GM23248 (cell line): ENCODE measurements at regions not wholly inside any gene's neighbourhood (a gene's known extent, or its start where the extent isn't known, plus 50 kb on each side); places are given as distances from the start of the nearest gene placed in this dataset.
"Not testable (repeated sequence)": the region's sequence is repeated elsewhere in the genome, so short reads cannot be mapped to it uniquely, and the experiment has no call there.

Experiments
- DNase-seq: peaks from one replicate; pipeline ENCODE4 v3.0.0-alpha.2; 2015
- H2AFZ ChIP-seq: fragments of 200-600 bp; sonication (generic); 2 replicates; pipeline ENCODE4 v1.6.1; 2016; ENCODE audit warnings: antibody characterized with exemption
- H3F3A ChIP-seq: fragments of 200-600 bp; sonication (generic); 2 replicates; pipeline ENCODE4 v1.6.1; 2016; ENCODE audit warnings: mild to moderate bottlenecking, antibody characterized with exemption, mixed run types; ENCODE audit not compliant: insufficient read depth
- H3K27ac ChIP-seq: fragments of 200-600 bp; sonication (generic); 2 replicates; pipeline ENCODE4 v1.5.1; 2016; ENCODE audit warnings: mild to moderate bottlenecking
- H3K27me3 ChIP-seq: fragments of 200-600 bp; sonication (generic); replicated peaks from 2 replicates; pipeline ENCODE4 v1.6.1; 2016; ENCODE audit warnings: mild to moderate bottlenecking; ENCODE audit not compliant: insufficient read depth
- H3K36me3 ChIP-seq: fragments of 200-600 bp; sonication (generic); 2 replicates; pipeline ENCODE4 v1.6.1; 2016; ENCODE audit warnings: low read depth, mild to moderate bottlenecking
- H3K4me1 ChIP-seq: fragments of 200-600 bp; sonication (generic); 2 replicates; pipeline ENCODE4 v1.6.1; 2016; ENCODE audit warnings: mild to moderate bottlenecking; ENCODE audit not compliant: insufficient read depth
- H3K4me2 ChIP-seq: fragments of 200-600 bp; sonication (generic); one replicate; pipeline ENCODE4 v1.6.1; 2016; ENCODE audit warnings: mild to moderate bottlenecking; ENCODE audit not compliant: unreplicated experiment
- H3K4me3 ChIP-seq: fragments of 200-600 bp; sonication (generic); 2 replicates; pipeline ENCODE4 v1.5.1; 2016; ENCODE audit warnings: mild to moderate bottlenecking
- H3K79me2 ChIP-seq: fragments of 200-600 bp; sonication (generic); 2 replicates; pipeline ENCODE4 v1.6.1; 2016; ENCODE audit warnings: mild to moderate bottlenecking; ENCODE audit not compliant: insufficient read depth
- H3K9ac ChIP-seq: fragments of 200-600 bp; sonication (generic); 2 replicates; pipeline ENCODE4 v1.6.1; 2016; ENCODE audit warnings: mild to moderate bottlenecking
- H3K9me2 ChIP-seq: fragments of 200-600 bp; sonication (generic); 2 replicates; pipeline ENCODE4 v1.6.1; 2016; ENCODE audit warnings: mixed run types, mild to moderate bottlenecking, moderate library complexity; ENCODE audit not compliant: insufficient read depth
- H3K9me3 ChIP-seq: fragments of 200-600 bp; sonication (generic); one replicate; pipeline ENCODE4 v1.6.1; 2017; ENCODE audit warnings: low read depth
- H4K20me1 ChIP-seq: fragments of 200-600 bp; sonication (generic); 2 replicates; pipeline ENCODE4 v1.6.0; 2016; ENCODE audit not compliant: insufficient read depth
- EZH2 ChIP-seq: fragments of 200-600 bp; sonication (generic); IDR thresholded peaks from 2 replicates; pipeline ENCODE4 v1.6.1; 2018; ENCODE audit warnings: antibody characterized with exemption, mild to moderate bottlenecking; ENCODE audit not compliant: insufficient read depth, poor library complexity, severe bottlenecking
- EZH2phosphoT487 ChIP-seq: fragments of 200-600 bp; sonication (generic); IDR thresholded peaks from 2 replicates; pipeline ENCODE4 v1.6.1; 2018; ENCODE audit warnings: antibody characterized with exemption, moderate library complexity, mild to moderate bottlenecking, low read depth; ENCODE audit not compliant: insufficient read depth
- WGBS, 2 experiments: methylation state at CpG; one replicate each; pipeline ENCODE4 v1.1.6; 2015 to 2017; ENCODE audit warnings: low lambda C conversion rate in 2 of 2, low coverage in 1 of 2; ENCODE audit errors: missing lambda C conversion rate in 2 of 2; 5-methylcytosine and 5-hydroxymethylcytosine counted together
- in situ Hi-C: fragments of 300-500 bp; cut with MboI; formaldehyde crosslinking; loops from 2 replicates; pipeline ENCODE4 v1.15.0; 2020

DNA sequence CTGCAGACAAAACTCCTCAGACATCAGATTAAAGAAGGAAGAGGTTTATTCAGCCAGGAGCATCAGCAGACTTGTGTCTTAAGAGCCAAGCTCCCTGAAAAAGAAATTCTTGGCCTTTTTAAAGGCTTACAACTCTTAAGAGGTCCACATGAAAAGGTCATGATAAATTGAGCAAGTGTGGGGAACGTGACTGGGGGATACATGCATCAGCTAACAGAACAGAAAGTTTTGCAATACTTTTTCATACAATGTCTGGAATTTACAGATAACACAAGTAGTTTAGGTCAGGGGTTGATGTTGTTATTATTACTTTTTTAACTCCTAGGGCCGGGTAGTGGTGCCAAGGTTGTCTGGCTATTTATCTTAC, 55.6 kb upstream of the RBMX start:
- Histone ChIP-seq H3K9me3 (no peaks in the 10 kb centered on the region), H3K9me2 (no peaks in the 10 kb centered on the region), H4K20me1 (no peaks in the 10 kb centered on the region), H3F3A (no peaks in the 10 kb centered on the region), H3K9ac (no peak overlapping the region), H3K27ac (no peak overlapping the region), H3K27me3 (no peaks in the 10 kb centered on the region), H3K4me3 (no peak overlapping the region), H3K4me2 (no peak overlapping the region), H3K36me3 (no peaks in the 10 kb centered on the region), H3K4me1 (no peaks in the 10 kb centered on the region), H3K79me2 (no peaks in the 10 kb centered on the region), H2AFZ (no peak overlapping the region)
- 94% methylated on average over 2 of the region's 2 CpGs for WGBS, 2 experiments
- no peak for TF ChIP-seq EZH2
- TF ChIP-seq EZH2phosphoT487 = no peak
- DNase-seq = no peak
- in situ Hi-C loops = no loop called here

DNA sequence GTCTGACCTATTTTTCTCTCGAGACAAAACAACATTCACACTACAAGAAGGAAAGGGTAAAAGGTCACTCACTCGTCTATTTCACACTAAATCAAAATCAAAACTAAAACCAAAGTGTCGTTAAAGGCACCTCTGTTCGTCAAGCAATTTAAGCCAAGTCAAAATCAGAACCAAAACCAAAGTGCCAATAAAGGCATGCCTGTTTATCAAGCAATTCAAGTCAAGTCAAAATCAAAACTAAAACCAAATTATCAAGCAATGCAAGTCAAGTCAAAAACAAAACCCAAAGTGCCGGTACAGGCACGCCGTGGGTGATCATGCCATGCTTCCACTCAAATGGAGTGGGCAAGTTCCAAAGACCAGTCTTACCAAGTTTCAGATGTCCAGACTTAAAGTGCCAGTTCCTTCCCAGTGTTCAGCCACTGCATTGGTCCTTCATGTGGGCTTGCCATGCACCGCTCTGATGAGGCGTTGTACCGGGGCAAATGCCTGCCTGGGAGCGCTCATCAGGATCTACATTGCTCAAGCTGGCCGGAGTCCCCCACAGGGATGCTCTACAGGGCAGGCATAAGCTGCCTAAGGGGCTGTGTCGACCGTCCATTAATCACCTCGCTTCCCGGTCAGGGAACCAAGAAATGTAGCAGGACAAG, 55.1 kb upstream of the RBMX start:
- H3K9ac ChIP-seq, H3F3A ChIP-seq, H3K4me3 ChIP-seq, DNase-seq, H3K27me3 ChIP-seq, H4K20me1 ChIP-seq, H3K4me2 ChIP-seq, H3K79me2 ChIP-seq, H3K9me2 ChIP-seq, in situ Hi-C loops, H3K36me3 ChIP-seq, H3K4me1 ChIP-seq, H2AFZ ChIP-seq, H3K27ac ChIP-seq, H3K9me3 ChIP-seq: not testable (repeated sequence)
- 93 to 94% methylated on average over 16 of the region's 16 CpGs for WGBS, 2 experiments

DNA sequence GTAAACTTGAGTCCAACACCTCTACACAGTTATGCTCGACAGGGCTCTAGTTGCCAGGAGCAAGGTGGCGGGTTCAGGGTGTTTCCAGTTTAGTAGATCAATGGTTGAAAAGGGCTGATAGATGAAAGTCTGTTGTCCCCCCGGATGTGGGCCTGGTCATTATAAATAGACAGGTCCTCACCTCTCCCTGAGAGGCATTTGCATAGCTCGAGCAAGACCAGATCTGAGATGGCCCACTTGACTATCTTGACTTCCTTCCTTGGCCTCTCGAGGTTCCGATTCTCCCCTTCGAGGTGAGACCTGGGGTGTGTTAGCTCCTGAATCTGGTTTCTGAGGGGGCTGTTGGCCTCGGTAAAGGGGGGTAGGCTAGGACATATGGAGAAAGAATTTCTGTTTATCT, 54.1 kb upstream of the RBMX start:
- H3K27me3 ChIP-seq, H3K4me1 ChIP-seq, DNase-seq, H4K20me1 ChIP-seq, H3F3A ChIP-seq, H3K36me3 ChIP-seq, H2AFZ ChIP-seq, H3K9me3 ChIP-seq, H3K9me2 ChIP-seq, H3K4me3 ChIP-seq, H3K27ac ChIP-seq, H3K79me2 ChIP-seq, H3K9ac ChIP-seq, H3K4me2 ChIP-seq, in situ Hi-C loops: not testable (repeated sequence)
- 90 to 95% methylated on average over 5 to 8 of the region's 8 CpGs for WGBS, 2 experiments

DNA sequence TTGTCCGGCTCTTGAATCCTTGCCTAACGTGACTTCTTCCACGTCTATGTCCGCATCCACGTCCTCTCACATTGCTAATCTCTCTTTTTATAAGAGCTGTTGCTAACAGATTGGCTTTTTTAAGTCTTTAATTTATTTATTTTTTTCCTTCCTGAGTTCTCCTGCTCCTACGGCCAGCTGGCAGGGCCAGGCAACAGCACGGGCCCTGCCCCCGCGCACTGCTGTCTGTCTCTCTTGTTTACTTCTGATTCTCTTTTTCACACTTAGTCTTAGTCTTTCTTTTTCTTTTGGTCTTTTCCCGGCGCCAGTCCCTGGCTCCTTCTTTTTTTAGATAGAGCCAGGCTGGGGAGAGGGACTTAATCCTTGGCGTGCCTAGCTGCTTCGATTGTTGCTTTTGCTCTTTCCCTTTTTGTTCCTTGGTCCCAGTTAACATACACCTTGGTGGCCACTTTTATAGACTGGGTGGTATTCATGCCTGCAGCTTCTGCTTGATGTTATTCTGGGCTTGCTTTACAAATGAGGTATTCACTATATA, 53.2 kb upstream of the RBMX start:
- Histone ChIP-seq H3K79me2 (no peaks in the 10 kb centered on the region), H3K27ac (no peak overlapping the region), H2AFZ (no peak overlapping the region), H3K9ac (no peak overlapping the region), H3K4me3 (no peak overlapping the region), H4K20me1 (no peaks in the 10 kb centered on the region), H3K9me3 (no peaks in the 10 kb centered on the region), H3F3A (no peaks in the 10 kb centered on the region), H3K36me3 (no peaks in the 10 kb centered on the region), H3K27me3 (no peaks in the 10 kb centered on the region), H3K9me2 (no peaks in the 10 kb centered on the region), H3K4me2 (no peak overlapping the region), H3K4me1 (no peaks in the 10 kb centered on the region)
- 89 to 97% methylated on average over 13 of the region's 13 CpGs for WGBS, 2 experiments
- TF ChIP-seq EZH2 (no peak), EZH2phosphoT487 (no peak)
- in situ Hi-C loops = no loop called here
- DNase-seq = no peak

DNA sequence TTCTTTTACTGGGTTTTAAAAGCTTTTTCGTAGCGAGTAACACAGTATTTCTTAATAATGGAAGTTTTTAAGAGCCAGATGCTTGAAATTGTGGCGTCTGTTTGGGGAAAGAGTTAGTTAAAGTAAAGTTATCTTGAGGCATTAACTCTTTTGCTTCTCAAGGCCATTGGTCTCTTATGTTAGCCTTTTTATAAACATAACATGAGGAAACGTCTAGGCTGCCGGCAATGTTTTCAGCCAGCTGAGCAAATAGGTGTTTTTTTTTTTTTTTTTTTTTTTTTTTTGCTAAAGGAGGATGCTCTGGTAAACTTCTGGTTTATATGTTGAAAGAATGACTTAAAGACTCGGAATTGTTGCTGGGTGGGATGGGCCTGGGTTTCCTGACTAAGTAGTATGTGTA, 51.1 kb upstream of the RBMX start:
- TF ChIP-seq EZH2phosphoT487 (no peak), EZH2 (no peak)
- in situ Hi-C loops = no loop called here
- H3K9me3 ChIP-seq = no peaks in the 10 kb centered on the region
- no peak overlapping the region for H3K9ac ChIP-seq
- no peaks in the 10 kb centered on the region for H3K4me1 ChIP-seq
- DNase-seq = no peak
- H3F3A ChIP-seq = no peaks in the 10 kb centered on the region
- no peak overlapping the region for H3K27ac ChIP-seq
- no peaks in the 10 kb centered on the region for H3K27me3 ChIP-seq
- WGBS, 2 experiments = 89 to 91% methylated on average over 6 of the region's 6 CpGs
- no peaks in the 10 kb centered on the region for H3K79me2 ChIP-seq
- H2AFZ ChIP-seq = no peak overlapping the region
- H4K20me1 ChIP-seq = no peaks in the 10 kb centered on the region
- no peaks in the 10 kb centered on the region for H3K9me2 ChIP-seq
- no peak overlapping the region for H3K4me2 ChIP-seq
- no peak overlapping the region for H3K4me3 ChIP-seq
- H3K36me3 ChIP-seq = no peaks in the 10 kb centered on the region
